Left cardiac atrium (tissue), 4 donors: ENCODE measurements at regions not wholly inside any gene's neighbourhood (a gene's known extent, or its start where the extent isn't known, plus 50 kb on each side); places are given as distances from the start of the nearest gene placed in this dataset.
A peak's percentile ranks its signal among the peaks of the same experiment; 100 is the strongest.
"Not testable (repeated sequence)": the region's sequence is repeated elsewhere in the genome, so short reads cannot be mapped to it uniquely, and the experiment has no call there.

Experiments
- ATAC-seq, 2 donors: fragments of 200-7000 bp; cut with Tn5 transposase; one replicate each; pipeline ENCODE4 v1.9.1; 2020; ENCODE audit warnings: mild to moderate bottlenecking in 2 of 2, moderate library complexity in 2 of 2
- DNase-seq: peaks from one replicate; pipeline ENCODE4 v3.0.0-alpha.2; 2020
- intact Hi-C, 2 donors: fragments of 100-400 bp; cut with DNase I; formaldehyde crosslinking; loops; one replicate each; pipeline versions ENCODE4 v1.14.1 to v1.15.1; 2022 to 2023
- donor health status: DM: no; HTN: yes; CAD: no.
- donor health status: DM: no; HTN: yes; CAD: no; lungs with severe emphysema.
- donor health status: DM: yes; HTN: yes; CAD: no.
- donor health status: Dilated cardiomyopathy.

DNA sequence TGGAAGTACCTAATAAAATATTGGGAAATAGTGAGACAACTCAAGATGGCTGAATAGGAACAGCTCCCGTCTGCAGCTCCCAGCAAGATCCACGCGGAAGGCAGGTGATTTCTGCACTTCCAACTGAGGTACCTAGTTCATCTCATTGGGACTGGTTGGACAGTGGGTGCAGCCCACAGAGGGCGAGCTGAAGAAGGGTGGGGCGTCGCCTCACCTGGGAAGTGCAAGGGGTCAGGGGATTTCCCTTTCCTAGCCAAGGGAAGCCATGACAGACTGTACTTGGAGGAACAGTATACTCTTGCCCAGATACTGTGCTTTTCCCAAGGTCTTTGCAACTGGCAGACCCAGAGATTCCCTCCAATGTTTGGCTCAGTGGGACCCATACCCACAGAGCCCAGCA, 172.8 kb downstream of the CRPPA start:
- ATAC-seq, intact Hi-C loops, DNase-seq: not testable (repeated sequence)

DNA sequence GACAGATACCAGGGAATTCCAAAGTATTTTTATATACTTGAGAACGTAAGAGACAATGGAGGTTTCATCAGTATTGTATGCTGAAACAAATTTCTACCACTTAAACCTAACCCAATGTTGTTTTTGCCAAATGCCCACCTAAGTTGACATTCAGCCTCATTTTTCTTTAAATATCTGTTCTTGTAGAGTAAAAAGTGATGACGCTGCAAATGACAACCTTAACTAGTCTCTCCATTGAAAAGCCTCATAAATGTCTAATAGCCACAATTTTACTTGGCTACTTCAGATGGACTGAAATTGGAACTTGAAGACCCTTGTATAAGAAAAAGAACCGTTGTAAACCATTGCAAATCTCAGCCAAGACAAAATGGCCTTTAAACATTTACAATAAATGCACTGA, 176.9 kb downstream of the CRPPA start:
- intact Hi-C loops, result no loop called here
- DNase-seq (no peak), ATAC-seq (no peak)

DNA sequence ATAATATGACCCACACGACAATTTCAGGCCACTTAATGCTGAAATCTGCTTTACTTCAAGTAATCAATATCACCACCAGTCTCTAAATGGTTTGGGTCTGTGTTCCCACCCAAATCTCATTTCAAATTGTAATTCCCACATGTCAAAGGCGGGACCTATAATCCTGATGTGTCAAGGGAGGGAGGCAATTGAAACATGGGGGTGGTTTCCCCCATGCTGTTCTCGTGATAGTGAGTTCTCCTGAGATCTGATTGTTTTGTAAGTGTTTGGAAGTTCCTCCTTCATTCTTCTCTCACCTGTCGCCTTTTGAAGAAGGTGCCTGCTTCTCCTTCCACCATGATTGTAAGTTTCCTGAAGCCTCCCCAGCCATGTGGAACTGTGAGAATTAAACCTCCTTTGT, 178.4 kb downstream of the CRPPA start:
- DNase-seq, result no peak
- no peak for ATAC-seq
- intact Hi-C loops, result no loop called here

GRCh38 chr7:16241017-16241416, 180.3 kb downstream of the CRPPA start:
- ATAC-seq (no peak), DNase-seq (no peak)
- intact Hi-C loops, result no loop called here

- intact Hi-C loops, result no loop called here
- DNase-seq (no peak), ATAC-seq (no peak)
Observed at GRCh38 chr7:16236381-16236780, 185.0 kb downstream of the CRPPA start.

DNA sequence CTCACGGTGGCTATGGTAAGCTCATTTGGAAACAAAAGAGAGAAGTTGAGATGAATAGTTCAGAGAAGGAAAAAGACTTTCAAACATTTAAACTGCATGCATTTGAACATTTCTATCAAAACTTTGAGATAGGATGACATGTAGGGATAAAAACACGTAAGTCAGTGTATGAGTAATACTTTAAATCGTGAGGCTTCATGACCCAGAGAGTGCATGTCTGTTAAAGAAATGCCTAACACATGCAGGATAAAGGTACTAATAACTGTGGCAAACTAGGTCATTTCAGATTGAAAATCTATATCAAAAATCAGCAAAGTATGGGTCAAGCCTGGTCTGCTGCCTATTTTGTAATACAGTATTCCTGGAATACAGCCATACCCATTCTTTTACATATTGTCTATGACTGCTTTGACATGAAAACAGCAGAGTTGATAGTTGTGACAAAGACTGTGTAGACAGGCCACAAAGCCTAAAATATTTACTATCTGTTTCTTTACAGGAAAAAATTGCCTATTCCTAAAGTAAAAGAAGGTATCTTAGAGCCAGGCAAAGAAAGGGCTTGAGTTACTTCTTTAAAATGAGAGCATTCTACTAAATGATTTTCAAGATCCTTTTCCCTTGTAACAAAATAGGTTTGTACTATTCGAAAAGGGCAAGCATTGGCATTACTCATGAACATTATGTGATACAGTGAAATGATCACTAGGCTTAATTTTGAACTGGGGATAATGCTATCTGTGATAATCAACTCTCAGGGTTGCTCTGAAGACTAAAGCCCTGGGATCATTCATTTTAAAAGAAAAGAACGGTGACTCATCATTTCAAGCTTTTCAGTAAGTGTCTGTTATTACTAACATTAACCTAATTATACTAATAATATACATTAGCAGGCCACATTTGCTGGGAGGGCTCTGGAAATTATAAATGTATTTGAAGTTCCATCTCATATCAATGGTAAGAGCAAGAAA, 185.9 kb downstream of the CRPPA start:
- intact Hi-C loops, result no loop called here
- DNase-seq (no peak), ATAC-seq (no peak)

- intact Hi-C loops, result no loop called here
- ATAC-seq, result peak; percentile 49 to 63
- no peak for DNase-seq
Observed at GRCh38 chr7:16234493-16235146, 186.7 kb downstream of the CRPPA start.

- intact Hi-C loops, result no loop called here
- ATAC-seq (no peak), DNase-seq (no peak)
Observed at GRCh38 chr7:16233517-16233916, 187.8 kb downstream of the CRPPA start.

- ATAC-seq, result no peak
- intact Hi-C loops, result no loop called here
- no peak for DNase-seq
Observed at GRCh38 chr7:16232273-16232672, 189.1 kb downstream of the CRPPA start.

DNA sequence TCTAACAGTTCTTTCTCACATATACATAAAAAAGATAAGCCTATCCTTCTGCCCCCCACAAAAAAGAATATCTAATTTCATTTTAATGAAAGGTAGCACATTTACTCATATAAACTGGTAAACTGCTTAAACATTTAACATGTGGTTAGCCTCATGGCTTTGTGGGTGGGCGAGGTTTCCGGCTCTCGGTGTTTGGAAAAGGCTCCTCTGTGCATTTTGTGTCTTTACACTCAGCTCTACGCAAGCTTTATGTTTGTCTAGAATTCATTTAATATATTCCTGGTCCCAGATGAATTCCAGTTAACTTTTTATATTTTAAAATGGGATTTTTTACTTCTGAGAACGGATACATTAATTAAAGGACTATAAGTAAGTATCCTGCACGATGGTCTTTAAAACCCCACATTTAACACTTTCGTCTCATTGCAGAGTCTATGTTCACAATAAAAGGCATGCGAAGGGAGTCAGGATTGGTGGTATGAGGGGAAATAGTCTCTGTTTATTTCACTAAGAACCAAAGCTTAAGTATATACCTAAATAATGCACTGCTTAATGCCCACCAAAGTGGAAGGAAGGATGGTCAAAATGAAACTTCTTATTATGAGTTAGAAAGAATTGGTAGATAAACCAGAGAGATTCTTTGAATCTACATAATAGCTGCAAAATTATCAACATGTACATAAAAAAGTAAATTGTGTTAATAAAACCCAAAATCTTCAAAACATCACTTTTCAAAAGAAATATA, 197.2 kb downstream of the CRPPA start:
- ATAC-seq (no peak), DNase-seq (no peak)
- intact Hi-C loops, result no loop called here

- ATAC-seq, result no peak
- intact Hi-C loops, result no loop called here
Observed at GRCh38 chr7:16212610-16213009, 208.7 kb downstream of the CRPPA start.

GRCh38 chr7:16212032-16212431, 209.3 kb downstream of the CRPPA start:
- DNase-seq (no peak), ATAC-seq (no peak)
- intact Hi-C loops, result no loop called here

More at GRCh38 chr7:16212610-16213009, 208.7 kb downstream of the CRPPA start:
- DNase-seq, result no peak

GRCh38 chr7:16211402-16211925, 209.9 kb downstream of the CRPPA start:
- intact Hi-C loops, result no loop called here
- no peak for ATAC-seq
- DNase-seq, result no peak

DNA sequence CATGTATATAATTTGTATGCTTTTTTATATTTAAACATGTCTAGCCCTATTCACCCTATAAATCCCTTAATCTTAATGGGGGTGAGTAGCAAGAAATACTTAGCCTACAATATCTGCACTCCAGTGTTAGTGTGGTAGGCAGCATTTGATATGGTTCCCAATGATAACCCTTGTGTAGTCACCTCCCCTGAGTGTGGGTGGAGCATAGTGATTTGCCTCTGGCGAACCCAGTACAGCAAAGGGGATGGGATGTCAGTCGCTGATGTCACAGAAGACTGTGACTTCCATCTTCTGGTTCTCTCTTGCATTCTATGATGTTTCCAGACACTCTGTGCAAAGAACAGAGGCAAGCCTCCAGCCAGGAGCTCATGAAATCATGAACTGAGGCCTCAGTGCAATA, 211.2 kb downstream of the CRPPA start:
- ATAC-seq (no peak), DNase-seq (no peak)
- intact Hi-C loops, result no loop called here

DNA sequence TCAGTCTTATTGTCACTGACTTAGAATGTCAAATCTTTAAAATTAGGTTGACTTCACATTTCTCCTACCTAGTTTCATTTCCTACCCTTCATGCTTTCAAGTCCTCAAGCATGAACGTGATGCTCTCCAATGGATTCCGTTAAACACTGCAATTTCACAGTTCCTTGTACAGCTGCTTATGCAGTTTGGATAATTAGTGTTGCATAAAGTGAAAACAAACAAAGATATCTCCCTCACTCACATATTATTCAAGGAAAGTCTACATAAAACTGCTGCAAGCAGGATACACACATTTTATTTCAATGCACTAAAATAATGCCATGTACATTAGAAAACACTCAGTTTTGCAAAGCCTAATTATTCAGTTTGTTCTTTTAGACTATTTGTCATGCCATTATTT, 214.0 kb downstream of the CRPPA start:
- intact Hi-C loops, result no loop called here
- no peak for DNase-seq
- no peak for ATAC-seq

GRCh38 chr7:16205466-16205865, 215.9 kb downstream of the CRPPA start:
- ATAC-seq (no peak), DNase-seq (no peak)
- intact Hi-C loops, result no loop called here

DNA sequence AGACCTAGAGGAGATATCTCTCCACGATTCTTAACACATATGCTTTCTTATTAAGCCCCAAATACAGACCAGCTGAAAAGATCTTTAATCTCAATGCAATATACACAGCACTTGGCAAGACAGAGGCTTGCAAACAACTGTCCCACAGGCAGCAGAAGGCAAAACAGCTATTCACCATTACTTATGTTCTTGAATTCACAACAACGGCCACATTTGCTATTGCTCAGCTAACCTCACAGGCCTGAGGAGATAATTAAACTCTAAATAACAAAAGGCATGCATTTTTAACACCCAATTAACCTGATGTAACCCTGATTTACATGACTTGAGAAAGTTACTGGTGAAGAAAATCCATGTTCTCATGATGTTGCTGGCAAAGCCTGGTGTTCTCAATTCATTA, 216.4 kb downstream of the CRPPA start:
- intact Hi-C loops, result no loop called here
- ATAC-seq, result no peak
- no peak for DNase-seq

- intact Hi-C loops, result no loop called here
- no peak for ATAC-seq
Observed at GRCh38 chr7:16203065-16203464, 218.3 kb downstream of the CRPPA start.

DNA sequence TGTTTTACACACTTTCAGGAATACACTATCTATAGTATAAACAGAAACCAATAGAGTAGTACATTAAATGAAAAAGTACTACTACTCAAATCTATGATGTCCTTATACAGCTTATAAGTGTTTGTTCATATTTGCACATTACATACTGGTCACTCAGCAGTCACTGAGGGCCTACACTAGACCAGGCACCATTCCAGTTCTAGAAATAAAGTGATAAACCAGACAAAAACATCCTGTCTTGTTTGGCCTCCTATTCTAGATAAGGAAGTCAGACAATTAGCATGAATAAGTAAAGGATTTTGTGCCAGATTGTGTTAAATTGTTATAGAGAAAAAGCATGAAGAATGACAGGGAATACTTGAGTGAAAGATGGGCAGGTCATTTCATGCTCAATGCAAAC, 219.0 kb downstream of the CRPPA start:
- no peak for DNase-seq
- intact Hi-C loops, result no loop called here
- peak; percentile 27 to 72 for ATAC-seq

More at GRCh38 chr7:16203065-16203464, 218.3 kb downstream of the CRPPA start:
- DNase-seq, result no peak

- no peak for ATAC-seq
Observed at GRCh38 chr7:16200591-16200990, 220.7 kb downstream of the CRPPA start.

More at GRCh38 chr7:16200591-16200990, 220.7 kb downstream of the CRPPA start:
- intact Hi-C loops, result no loop called here
- no peak for DNase-seq
